GM12865 (cell line): ENCODE measurements at regions not wholly inside any gene's neighbourhood (a gene's known extent, or its start where the extent isn't known, plus 50 kb on each side); places are given as distances from the start of the nearest gene placed in this dataset.
"Not testable (repeated sequence)": the region's sequence is repeated elsewhere in the genome, so short reads cannot be mapped to it uniquely, and the experiment has no call there.

Experiments
- DNase-seq: peaks from one replicate; pipeline ENCODE4 v3.0.0; 2010; ENCODE audit warnings: low read depth
- H3K4me3 ChIP-seq: 2 replicates; pipeline ENCODE4 v1.5.1; 2011; ENCODE audit warnings: mild to moderate bottlenecking, low read depth, low read length, control low read depth
- CTCF ChIP-seq: IDR thresholded peaks from 2 replicates; pipeline ENCODE4 v1.5.1; 2011; ENCODE audit warnings: low read length, control low read depth, low read depth, inconsistent platforms; ENCODE audit not compliant: insufficient read depth; ENCODE audit errors: missing control alignments

DNA sequence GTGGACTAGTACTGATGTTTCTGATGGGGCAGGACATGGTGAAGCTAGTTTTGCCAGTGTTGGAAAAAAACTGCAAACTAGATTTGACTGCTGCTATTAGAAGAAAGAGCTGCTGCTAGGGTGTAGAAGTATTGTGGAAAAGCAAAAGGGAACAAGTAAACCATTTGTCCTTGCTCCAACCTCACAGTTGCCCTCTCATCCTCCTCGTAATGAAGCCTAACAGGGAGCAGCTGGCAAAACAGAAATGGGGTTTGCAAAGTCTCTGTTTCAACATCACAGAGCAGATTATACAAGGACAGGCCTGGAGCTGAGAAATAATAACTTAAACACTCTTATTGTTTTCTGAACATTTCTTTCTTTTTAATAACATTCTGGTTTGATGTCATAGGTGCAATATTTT is 346.2 kb downstream of the MAGEB5 start:
- no peak for TF ChIP-seq CTCF
- no peak overlapping the region for H3K4me3 ChIP-seq

GRCh38 chrX:26559855-26560254 is 343.9 kb downstream of the MAGEB5 start:
- TF ChIP-seq CTCF = no peak
- DNase-seq = no peak

More for the DNA sequence above, 346.2 kb downstream of the MAGEB5 start:
- no peak for DNase-seq

DNA sequence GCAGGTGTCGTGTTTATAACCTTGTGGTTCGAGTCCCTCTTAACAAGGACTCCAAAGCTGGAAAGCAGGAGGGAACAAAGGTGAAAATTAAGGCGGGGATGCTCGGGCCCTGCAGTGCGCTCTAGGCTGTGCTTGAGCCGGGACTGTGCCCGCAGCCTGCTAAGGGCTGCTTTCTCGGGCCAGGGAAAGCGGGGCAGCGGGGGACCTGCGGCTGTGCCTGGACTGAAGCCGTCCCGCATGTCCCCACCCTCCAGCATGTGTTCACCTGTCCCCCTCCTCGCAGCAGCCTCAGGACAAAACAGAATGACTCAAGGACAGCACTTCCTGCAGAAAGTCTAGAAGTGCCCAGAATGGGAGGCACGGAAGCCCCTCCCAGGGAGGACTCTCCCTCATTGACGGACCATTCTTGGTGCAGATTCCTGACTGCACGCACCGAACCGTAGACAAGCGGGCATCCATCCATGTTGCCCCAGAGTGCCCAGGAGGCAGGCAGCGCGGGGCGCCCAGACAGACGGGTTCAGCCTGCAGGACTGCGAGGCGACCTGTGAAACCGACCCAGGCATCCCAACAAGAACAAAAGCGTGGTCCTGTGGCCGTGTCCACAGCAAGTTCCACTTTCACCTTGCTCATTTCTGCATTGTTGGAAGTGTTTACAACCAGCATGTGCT is 342.9 kb downstream of the MAGEB5 start:
- no peak for TF ChIP-seq CTCF
- H3K4me3 ChIP-seq = no peak overlapping the region
- DNase-seq = no peak

More at GRCh38 chrX:26559855-26560254, 343.9 kb downstream of the MAGEB5 start:
- no peak overlapping the region for H3K4me3 ChIP-seq

DNA sequence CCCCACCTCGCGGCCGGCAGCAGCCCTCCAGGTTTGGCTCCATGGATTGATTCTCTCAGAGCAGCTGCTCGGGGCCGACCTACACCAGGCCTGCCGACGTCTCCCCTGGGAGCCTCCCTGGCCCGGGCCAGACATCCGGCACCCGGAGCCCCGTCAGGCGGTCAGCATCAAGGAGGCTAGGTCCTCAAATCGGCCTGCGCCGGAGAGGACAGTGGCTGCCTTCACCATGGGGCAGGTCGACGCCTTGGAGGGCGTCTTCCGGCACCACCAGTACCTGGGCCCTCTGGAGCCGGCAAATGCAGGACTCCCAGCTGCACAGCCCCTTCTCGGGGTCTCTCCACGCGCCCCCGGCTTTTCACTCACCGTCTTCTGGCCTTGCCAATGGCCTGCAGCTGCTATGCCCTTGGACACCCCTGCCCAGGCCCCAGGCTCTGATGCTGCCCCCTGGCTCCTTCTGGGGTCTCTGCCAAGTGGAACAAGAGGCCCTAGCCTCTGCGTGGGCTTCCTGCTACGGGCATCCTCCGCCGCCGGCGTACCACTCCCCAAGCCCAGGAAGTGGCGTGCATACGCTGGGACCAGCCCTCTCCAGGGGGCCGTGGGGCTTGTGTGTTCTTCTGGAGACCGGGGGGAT is 341.8 kb downstream of the MAGEB5 start:
- TF ChIP-seq CTCF = no peak
- no peak overlapping the region for H3K4me3 ChIP-seq
- DNase-seq = no peak

GRCh38 chrX:26525768-26526167 is 309.8 kb downstream of the MAGEB5 start:
- DNase-seq, H3K4me3 ChIP-seq: not testable (repeated sequence)

DNA sequence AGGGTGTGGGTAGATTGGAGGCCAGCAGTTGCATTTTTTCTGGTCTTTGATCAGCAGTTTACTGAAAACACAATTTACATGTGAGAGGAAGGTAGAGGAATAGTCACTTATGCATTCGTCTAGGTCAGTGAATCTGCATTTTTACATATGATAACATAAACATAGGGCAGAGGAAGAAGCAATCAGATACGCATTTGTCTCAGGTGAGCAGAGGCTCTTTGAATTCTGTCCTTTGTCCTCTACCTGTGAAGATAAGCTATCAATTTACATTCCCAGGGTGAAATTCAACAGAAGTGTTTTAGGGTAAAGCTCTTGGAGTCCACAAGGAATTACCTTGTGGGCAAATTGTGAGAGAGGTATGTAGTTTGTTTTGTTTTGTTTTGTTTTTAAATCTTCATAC is 306.5 kb downstream of the MAGEB5 start:
- no peak for DNase-seq
- no peak overlapping the region for H3K4me3 ChIP-seq
- TF ChIP-seq CTCF = no peak

DNA sequence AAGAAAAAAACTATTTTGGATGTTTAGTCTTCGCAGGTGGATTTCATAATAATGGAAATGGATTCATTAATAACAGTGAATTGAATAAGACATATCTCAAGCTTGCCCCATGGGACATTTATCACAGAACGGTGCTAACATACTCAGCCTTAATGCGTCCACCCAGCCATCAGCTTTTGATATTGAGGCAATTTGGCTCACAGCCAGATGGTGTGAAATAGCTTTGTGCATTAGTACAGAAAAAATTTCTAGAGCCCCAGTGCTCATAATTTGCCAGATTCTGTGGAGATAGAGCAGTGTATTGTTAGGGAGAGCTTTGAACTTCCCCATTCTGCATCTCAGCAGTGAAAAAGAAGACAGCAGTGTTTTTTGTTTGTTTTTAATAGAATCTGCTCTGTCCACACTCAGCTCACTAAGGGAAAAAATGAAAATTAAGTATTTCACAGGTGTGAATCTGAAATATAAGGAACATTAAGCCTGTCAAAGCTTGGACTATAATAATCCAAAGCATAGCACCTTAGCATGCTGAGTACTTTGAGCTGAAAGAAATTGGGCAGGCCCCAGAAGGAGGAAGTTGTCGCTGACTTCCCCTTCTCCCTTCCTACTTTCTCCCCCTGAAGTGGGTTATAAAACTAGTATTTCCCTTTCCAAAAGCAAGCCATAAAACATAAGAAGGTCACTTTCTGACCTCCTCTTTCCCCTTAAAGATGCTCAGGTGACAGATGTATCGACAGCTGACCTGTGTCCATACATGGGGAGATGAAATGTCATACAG is 295.8 kb downstream of the MAGEB5 start:
- DNase-seq = no peak
- TF ChIP-seq CTCF = no peak
- H3K4me3 ChIP-seq = no peak overlapping the region
